A549 (cell line): ENCODE measurements at regions not wholly inside any gene's neighbourhood (a gene's known extent, or its start where the extent isn't known, plus 50 kb on each side); places are given as distances from the start of the nearest gene placed in this dataset.
A peak's percentile ranks its signal among the peaks of the same experiment; 100 is the strongest.

Source experiments
- CTCF ChIP-seq: fragments of >200 bp; sonication (Bioruptor Twin); formaldehyde crosslinking; IDR thresholded peaks from 3 replicates; pipeline ENCODE4 v1.5.1; 2016
- HDAC2 ChIP-seq: fragments of 200-600 bp; sonication (generic); IDR thresholded peaks from 2 replicates; pipeline ENCODE4 v1.6.1; 2016
- MAFK ChIP-seq: fragments of 450-650 bp; IDR thresholded peaks from 2 replicates; pipeline ENCODE4 v1.6.1; 2014; ENCODE audit not compliant: partially characterized antibody
- MYC ChIP-seq: IDR thresholded peaks from 2 replicates; pipeline ENCODE4 v1.6.1; 2012; ENCODE audit warnings: mild to moderate bottlenecking, inconsistent platforms, low read length, improper control_type of control experiment, borderline replicate concordance
- POLR2A ChIP-seq: IDR thresholded peaks from 2 replicates; pipeline ENCODE4 v1.6.1; 2012; ENCODE audit warnings: mild to moderate bottlenecking, low read length
- RNF2 ChIP-seq: fragments of 200-600 bp; sonication (generic); IDR thresholded peaks from 2 replicates; pipeline ENCODE4 v1.6.1; 2016; ENCODE audit warnings: low read depth, mild to moderate bottlenecking, antibody characterized with exemption, moderate library complexity, borderline replicate concordance
- ZFP36 ChIP-seq: fragments of 450-650 bp; IDR thresholded peaks from 2 replicates; pipeline ENCODE4 v1.6.1; 2014; ENCODE audit warnings: borderline replicate concordance; ENCODE audit not compliant: partially characterized antibody
- TF ChIP-seq, protein P1 (sequence below): IDR thresholded peaks from 2 replicates; pipeline ENCODE4 v1.6.1; 2012
- TF ChIP-seq, protein P2 (sequence below): fragments of >200 bp; sonication (Bioruptor Twin); formaldehyde crosslinking; IDR thresholded peaks from 2 replicates; pipeline ENCODE4 v1.6.1; 2016

DNA sequence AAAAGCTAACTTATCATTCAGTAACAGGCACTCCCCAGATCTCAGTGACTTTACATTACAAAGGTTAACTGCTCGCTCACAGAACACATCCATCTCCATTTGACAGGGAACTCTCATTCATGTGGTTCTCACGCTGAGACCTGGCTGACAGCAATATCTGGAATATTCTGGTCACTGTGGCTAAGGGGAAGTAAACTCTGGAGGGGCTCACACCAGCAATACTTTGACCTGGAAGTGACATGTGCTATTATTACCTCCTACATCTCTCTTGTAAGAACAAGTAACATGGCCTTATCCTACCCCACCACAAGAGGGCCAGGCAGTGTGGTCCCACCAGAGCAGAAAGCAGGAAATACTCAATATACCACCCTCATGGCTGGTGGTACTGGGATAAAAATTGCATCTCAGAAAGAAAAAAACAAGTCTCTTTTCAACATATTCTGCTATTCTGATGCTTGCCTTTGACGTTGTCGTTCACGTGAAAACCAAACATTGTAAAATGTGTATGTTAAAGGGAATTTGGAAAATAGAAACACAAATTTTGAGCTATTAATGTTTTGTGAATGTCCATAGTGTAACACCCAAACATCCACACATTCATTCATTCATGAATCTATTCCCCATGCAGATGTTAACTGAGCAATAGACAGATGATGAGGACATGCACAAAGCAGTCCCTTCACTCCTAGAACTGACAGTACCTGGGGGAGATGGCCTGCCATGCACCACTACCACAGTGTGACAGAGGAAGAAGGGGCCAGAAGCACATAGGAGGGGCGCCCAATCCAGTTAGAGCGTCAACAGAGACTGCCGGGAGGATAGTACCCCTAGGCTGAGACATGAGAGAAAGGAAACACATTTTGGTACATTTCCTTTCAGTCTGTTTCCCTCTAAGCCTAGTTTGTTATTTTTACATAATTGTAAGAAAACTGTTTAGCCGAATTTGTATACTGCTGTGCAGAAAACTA lies 166.0 kb upstream of the SP4 start:
- TF ChIP-seq MYC (no peak), ZFP36 (no peak), CTCF (peak; percentile 34), HDAC2 (no peak), RNF2 (no peak), MAFK (no peak), POLR2A (no peak)
- TF ChIP-seq, protein P1, sequence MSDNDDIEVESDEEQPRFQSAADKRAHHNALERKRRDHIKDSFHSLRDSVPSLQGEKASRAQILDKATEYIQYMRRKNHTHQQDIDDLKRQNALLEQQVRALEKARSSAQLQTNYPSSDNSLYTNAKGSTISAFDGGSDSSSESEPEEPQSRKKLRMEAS: no peak
- TF ChIP-seq, protein P2, sequence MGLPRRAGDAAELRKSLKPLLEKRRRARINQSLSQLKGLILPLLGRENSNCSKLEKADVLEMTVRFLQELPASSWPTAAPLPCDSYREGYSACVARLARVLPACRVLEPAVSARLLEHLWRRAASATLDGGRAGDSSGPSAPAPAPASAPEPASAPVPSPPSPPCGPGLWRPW: no peak
